ENCODE measurements at regions not wholly inside any gene's neighbourhood (a gene's known extent, or its start where the extent isn't known, plus 50 kb on each side); places are given as distances from the start of the nearest gene placed in this dataset.

GRCh38 chrX:134747006-134747405 is 50.0 kb downstream of the PABIR2 start:
- DNase-seq (ENCODE audit: low read depth) = no peak
- TF ChIP-seq CTCF (IDR thresholded peaks at IDR 0.05; ENCODE audit: insufficient read depth, low read depth, low read length) = no peak
- H3K4me3 ChIP-seq (ENCODE audit: low read depth, low read length) = no peak overlapping the region

GRCh38 chrX:134746410-134746785 is 50.6 kb downstream of the PABIR2 start:
- no peak for DNase-seq (ENCODE audit: low read depth)
- no peak for TF ChIP-seq CTCF (IDR thresholded peaks at IDR 0.05; ENCODE audit: insufficient read depth, low read depth, low read length)
- no peak overlapping the region for H3K4me3 ChIP-seq (ENCODE audit: low read depth, low read length)

GRCh38 chrX:134745636-134746409 is 51.2 kb downstream of the PABIR2 start:
- no peak for DNase-seq (ENCODE audit: low read depth)
- TF ChIP-seq CTCF (IDR thresholded peaks at IDR 0.05; ENCODE audit: insufficient read depth, low read depth, low read length) = no peak
- no peak overlapping the region for H3K4me3 ChIP-seq (ENCODE audit: low read depth, low read length)

GRCh38 chrX:134743091-134743490 is 53.9 kb downstream of the PABIR2 start:
- H3K4me3 ChIP-seq (ENCODE audit: low read depth, low read length) = no peak overlapping the region
- DNase-seq (ENCODE audit: low read depth) = no peak
- no peak for TF ChIP-seq CTCF (IDR thresholded peaks at IDR 0.05; ENCODE audit: insufficient read depth, low read depth, low read length)

GRCh38 chrX:134742573-134742972 is 54.4 kb downstream of the PABIR2 start:
- TF ChIP-seq CTCF (IDR thresholded peaks at IDR 0.05; ENCODE audit: insufficient read depth, low read depth, low read length) = no peak

GRCh38 chrX:134741746-134742145 is 55.3 kb downstream of the PABIR2 start:
- no peak for TF ChIP-seq CTCF (IDR thresholded peaks at IDR 0.05; ENCODE audit: insufficient read depth, low read depth, low read length)
- no peak overlapping the region for H3K4me3 ChIP-seq (ENCODE audit: low read depth, low read length)
- no peak for DNase-seq (ENCODE audit: low read depth)

More at GRCh38 chrX:134742573-134742972, 54.4 kb downstream of the PABIR2 start:
- H3K4me3 ChIP-seq (ENCODE audit: low read depth, low read length) = no peak overlapping the region
- no peak for DNase-seq (ENCODE audit: low read depth)

All from fibroblast of villous mesenchyme (primary cell).